GM18861 (cell line): ENCODE measurements at regions not wholly inside any gene's neighbourhood (a gene's known extent, or its start where the extent isn't known, plus 50 kb on each side); places are given as distances from the start of the nearest gene placed in this dataset.
"Not testable (repeated sequence)": the region's sequence is repeated elsewhere in the genome, so short reads cannot be mapped to it uniquely, and the experiment has no call there.

Source experiments
- ATAC-seq: cut with Tn5 transposase; IDR thresholded peaks from one replicate; pipeline ENCODE4 v1.9.1; 2021; ENCODE audit not compliant: unreplicated experiment

- no peak for ATAC-seq
Observed at GRCh38 chr6:119842191-119842590, 492.6 kb upstream of the MAN1A1 start.

GRCh38 chr6:119838043-119838442 is 488.5 kb upstream of the MAN1A1 start:
- ATAC-seq = no peak

GRCh38 chr6:119834418-119834817 is 484.9 kb upstream of the MAN1A1 start:
- ATAC-seq = no peak

GRCh38 chr6:119832411-119832810 is 482.9 kb upstream of the MAN1A1 start:
- no peak for ATAC-seq

- no peak for ATAC-seq
Observed at GRCh38 chr6:119830494-119831295, 481.1 kb upstream of the MAN1A1 start.

GRCh38 chr6:119830069-119830468 is 480.5 kb upstream of the MAN1A1 start:
- ATAC-seq = no peak

- not testable (repeated sequence) for ATAC-seq
Observed at GRCh38 chr6:119829499-119829898, 479.9 kb upstream of the MAN1A1 start.

- no peak for ATAC-seq
Observed at GRCh38 chr6:119829006-119829405, 479.4 kb upstream of the MAN1A1 start.

- ATAC-seq = no peak
Observed at GRCh38 chr6:119821380-119821779, 471.8 kb upstream of the MAN1A1 start.

GRCh38 chr6:119818876-119819275 is 469.3 kb upstream of the MAN1A1 start:
- no peak for ATAC-seq

GRCh38 chr6:119814609-119815400 is 465.2 kb upstream of the MAN1A1 start:
- ATAC-seq = no peak

- no peak for ATAC-seq
Observed at GRCh38 chr6:119802464-119802863, 452.9 kb upstream of the MAN1A1 start.

GRCh38 chr6:119801056-119801455 is 451.5 kb upstream of the MAN1A1 start:
- ATAC-seq = no peak

GRCh38 chr6:119800526-119800925 is 451.0 kb upstream of the MAN1A1 start:
- ATAC-seq = no peak

- no peak for ATAC-seq
Observed at GRCh38 chr6:119799596-119800509, 450.3 kb upstream of the MAN1A1 start.

GRCh38 chr6:119791736-119792135 is 442.2 kb upstream of the MAN1A1 start:
- no peak for ATAC-seq

- ATAC-seq = no peak
Observed at GRCh38 chr6:119781365-119781764, 431.8 kb upstream of the MAN1A1 start.

GRCh38 chr6:119768201-119768600 is 418.6 kb upstream of the MAN1A1 start:
- ATAC-seq = no peak

- no peak for ATAC-seq
Observed at GRCh38 chr6:119764927-119765681, 415.5 kb upstream of the MAN1A1 start.

GRCh38 chr6:119760046-119760445 is 410.5 kb upstream of the MAN1A1 start:
- no peak for ATAC-seq
